Lower lobe of right lung (tissue), 2 donors: ENCODE measurements at regions not wholly inside any gene's neighbourhood (a gene's known extent, or its start where the extent isn't known, plus 50 kb on each side); places are given as distances from the start of the nearest gene placed in this dataset.

Experiments
- ATAC-seq, 2 donors: fragments of 200-7000 bp; cut with Tn5 transposase; one replicate each; pipeline ENCODE4 v1.9.1; 2020 to 2022; ENCODE audit warnings: mild to moderate bottlenecking in 2 of 2, moderate library complexity in 2 of 2
- DNase-seq: peaks from one replicate; pipeline ENCODE4 v3.0.0-alpha.2; 2020
- H3K27ac ChIP-seq: fragments of 200-600 bp; one replicate; pipeline ENCODE4 v1.8.0; 2022
- H3K27me3 ChIP-seq: fragments of 200-600 bp; one replicate; pipeline ENCODE4 v1.8.0; 2022; ENCODE audit warnings: low read depth
- H3K36me3 ChIP-seq: fragments of 200-600 bp; one replicate; pipeline ENCODE4 v1.8.0; 2022; ENCODE audit warnings: mild to moderate bottlenecking
- H3K4me1 ChIP-seq: fragments of 200-600 bp; one replicate; pipeline ENCODE4 v1.8.0; 2022
- H3K4me3 ChIP-seq: fragments of 200-600 bp; one replicate; pipeline ENCODE4 v1.8.0; 2022; ENCODE audit warnings: mild to moderate bottlenecking
- H3K9me3 ChIP-seq: fragments of 200-600 bp; one replicate; pipeline ENCODE4 v1.8.0; 2022
- intact Hi-C: fragments of 100-400 bp; cut with DNase I; formaldehyde crosslinking; loops from one replicate; pipeline ENCODE4 v1.11.0; 2022
- TF ChIP-seq, protein P1 (sequence below): fragments of 200-600 bp; IDR thresholded peaks from one replicate; pipeline ENCODE4 v1.8.0; 2022; ENCODE audit warnings: antibody characterized with exemption, mild to moderate bottlenecking
- donor health status: DM: no; HTN: yes; CAD: no; lungs with severe emphysema.

DNA sequence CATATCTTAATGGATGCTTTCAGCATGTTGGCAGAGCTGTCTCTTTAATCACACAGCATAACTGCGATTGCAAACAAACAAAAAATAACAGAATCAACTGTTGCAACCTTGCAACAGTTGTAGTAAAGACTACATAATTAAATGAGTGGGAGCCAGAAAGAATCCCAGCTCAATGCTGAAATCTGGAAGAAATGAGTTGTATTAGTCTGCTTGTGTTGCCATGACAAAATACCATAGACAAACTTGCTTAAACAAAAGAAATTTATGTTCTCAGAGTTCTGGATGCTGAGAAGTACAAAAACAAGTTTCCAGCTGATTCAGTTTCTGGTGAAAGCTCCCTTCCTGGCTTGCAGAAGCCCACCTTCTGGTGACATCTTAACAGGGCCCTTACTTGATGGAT lies 260.9 kb upstream of the TUSC1 start:
- H3K4me1 ChIP-seq, result no peaks in the 10 kb centered on the region
- DNase-seq (no peak), ATAC-seq (no peak)
- TF ChIP-seq, protein P1, sequence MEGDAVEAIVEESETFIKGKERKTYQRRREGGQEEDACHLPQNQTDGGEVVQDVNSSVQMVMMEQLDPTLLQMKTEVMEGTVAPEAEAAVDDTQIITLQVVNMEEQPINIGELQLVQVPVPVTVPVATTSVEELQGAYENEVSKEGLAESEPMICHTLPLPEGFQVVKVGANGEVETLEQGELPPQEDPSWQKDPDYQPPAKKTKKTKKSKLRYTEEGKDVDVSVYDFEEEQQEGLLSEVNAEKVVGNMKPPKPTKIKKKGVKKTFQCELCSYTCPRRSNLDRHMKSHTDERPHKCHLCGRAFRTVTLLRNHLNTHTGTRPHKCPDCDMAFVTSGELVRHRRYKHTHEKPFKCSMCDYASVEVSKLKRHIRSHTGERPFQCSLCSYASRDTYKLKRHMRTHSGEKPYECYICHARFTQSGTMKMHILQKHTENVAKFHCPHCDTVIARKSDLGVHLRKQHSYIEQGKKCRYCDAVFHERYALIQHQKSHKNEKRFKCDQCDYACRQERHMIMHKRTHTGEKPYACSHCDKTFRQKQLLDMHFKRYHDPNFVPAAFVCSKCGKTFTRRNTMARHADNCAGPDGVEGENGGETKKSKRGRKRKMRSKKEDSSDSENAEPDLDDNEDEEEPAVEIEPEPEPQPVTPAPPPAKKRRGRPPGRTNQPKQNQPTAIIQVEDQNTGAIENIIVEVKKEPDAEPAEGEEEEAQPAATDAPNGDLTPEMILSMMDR, result no peak
- no peaks in the 10 kb centered on the region for H3K9me3 ChIP-seq
- H3K4me3 ChIP-seq, result no peak overlapping the region
- H3K27me3 ChIP-seq, result no peaks in the 10 kb centered on the region
- intact Hi-C loops, result no loop called here
- H3K36me3 ChIP-seq, result no peaks in the 10 kb centered on the region
- H3K27ac ChIP-seq, result no peak overlapping the region

DNA sequence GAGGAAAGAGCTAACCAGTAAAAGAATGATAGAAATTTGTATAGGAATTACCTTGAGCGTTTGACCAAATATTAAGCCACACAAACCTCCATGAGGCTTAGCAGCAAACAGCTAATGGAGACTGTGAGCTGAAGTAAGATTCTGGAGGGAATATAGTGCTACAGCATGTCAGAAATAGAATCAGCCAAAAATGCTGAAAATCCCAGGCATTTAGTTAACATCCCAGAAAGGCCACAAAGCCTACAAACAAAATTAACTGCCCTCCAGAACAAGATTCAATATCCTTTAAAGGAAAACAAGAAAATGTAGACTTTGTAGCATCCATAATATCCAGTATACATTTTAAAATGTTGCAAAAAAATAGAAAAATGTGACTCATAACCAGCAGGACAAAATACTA lies 257.8 kb upstream of the TUSC1 start:
- ATAC-seq, result no peak
- no peaks in the 10 kb centered on the region for H3K4me1 ChIP-seq
- intact Hi-C loops, result no loop called here
- H3K4me3 ChIP-seq, result no peak overlapping the region
- TF ChIP-seq, protein P1, result no peak
- DNase-seq, result no peak
- H3K36me3 ChIP-seq, result no peaks in the 10 kb centered on the region
- H3K27me3 ChIP-seq, result no peaks in the 10 kb centered on the region
- no peaks in the 10 kb centered on the region for H3K9me3 ChIP-seq
- H3K27ac ChIP-seq, result no peak overlapping the region

DNA sequence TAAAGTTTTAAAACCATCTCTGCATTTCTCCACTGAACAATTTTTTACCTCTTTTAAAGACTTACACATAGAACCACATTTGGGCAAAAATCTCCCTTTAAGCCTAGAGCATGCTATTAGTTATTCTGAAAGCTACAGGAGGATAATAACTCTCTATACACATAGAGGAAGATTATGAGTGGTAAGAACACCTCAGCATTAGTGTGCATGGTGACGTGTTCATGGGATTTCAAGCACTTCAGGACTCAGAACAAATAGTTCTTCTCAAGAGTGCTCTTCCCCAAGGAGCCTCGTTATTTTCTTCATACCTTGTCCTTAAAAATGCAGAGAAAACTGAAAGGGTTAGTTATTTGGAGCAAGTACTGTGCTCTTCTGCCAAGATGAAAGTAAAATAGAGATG lies 256.9 kb upstream of the TUSC1 start:
- no peak for DNase-seq
- H3K27me3 ChIP-seq, result no peaks in the 10 kb centered on the region
- H3K4me3 ChIP-seq, result no peak overlapping the region
- TF ChIP-seq, protein P1, result no peak
- intact Hi-C loops, result no loop called here
- no peak for ATAC-seq
- H3K36me3 ChIP-seq, result no peaks in the 10 kb centered on the region
- H3K27ac ChIP-seq, result no peak overlapping the region
- no peaks in the 10 kb centered on the region for H3K9me3 ChIP-seq
- H3K4me1 ChIP-seq, result no peaks in the 10 kb centered on the region

DNA sequence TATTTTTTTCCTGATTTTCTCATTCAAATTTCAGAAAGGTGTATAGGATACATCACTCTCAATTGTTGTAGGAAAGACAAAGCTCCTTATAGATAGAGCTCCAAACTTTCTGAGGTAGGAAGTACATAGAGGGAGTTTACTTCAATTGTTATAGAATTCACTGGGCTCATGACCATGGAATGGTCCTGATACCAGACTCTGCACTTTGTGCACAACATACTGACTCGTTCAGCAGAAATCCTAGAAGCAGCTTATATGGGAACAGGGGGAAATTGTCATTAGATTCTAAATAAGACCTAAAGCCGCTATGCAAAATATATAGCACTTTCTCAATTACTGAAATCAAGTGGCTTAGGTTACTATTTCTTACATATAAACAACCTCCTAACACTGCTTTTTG lies 240.5 kb upstream of the TUSC1 start:
- Histone ChIP-seq H3K4me1 (no peaks in the 10 kb centered on the region), H3K27me3 (no peaks in the 10 kb centered on the region), H3K9me3 (no peaks in the 10 kb centered on the region), H3K27ac (no peak overlapping the region), H3K36me3 (no peaks in the 10 kb centered on the region), H3K4me3 (no peak overlapping the region)
- intact Hi-C loops, result no loop called here
- no peak for ATAC-seq
- no peak for DNase-seq
- TF ChIP-seq, protein P1, result no peak

DNA sequence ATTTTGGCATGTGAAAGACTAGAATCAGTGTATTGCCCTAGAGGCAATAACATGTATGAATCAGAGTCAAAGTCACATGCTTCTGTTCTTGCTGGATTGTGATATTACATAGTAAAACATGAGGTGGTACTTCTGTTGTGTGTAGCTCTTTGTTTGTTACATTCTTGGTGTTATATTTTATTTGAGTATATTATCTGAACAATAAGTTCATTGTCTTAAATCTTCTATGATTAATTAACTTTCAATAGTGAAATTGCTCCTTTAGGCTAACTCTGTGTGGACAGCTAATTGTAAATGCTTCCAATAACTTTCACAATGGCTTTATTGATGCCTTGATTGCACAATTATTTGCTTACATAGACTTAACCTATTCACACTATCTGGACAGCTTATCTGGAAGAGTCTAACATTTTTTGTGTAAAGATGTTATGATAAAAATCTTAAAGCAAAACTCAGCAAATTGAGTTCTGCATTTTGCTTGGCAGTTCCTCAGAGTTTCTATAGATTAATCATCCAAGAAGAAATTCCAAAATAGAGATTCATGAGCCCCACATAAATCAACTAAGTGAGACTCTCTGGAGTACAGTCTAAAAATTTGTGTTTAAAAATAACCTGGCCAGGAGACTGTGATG lies 239.6 kb upstream of the TUSC1 start:
- intact Hi-C loops, result no loop called here
- no peak for DNase-seq
- no peak overlapping the region for H3K27ac ChIP-seq
- H3K27me3 ChIP-seq, result no peaks in the 10 kb centered on the region
- H3K36me3 ChIP-seq, result no peaks in the 10 kb centered on the region
- ATAC-seq, result no peak
- no peak overlapping the region for H3K4me3 ChIP-seq
- no peaks in the 10 kb centered on the region for H3K4me1 ChIP-seq
- H3K9me3 ChIP-seq, result no peaks in the 10 kb centered on the region
- TF ChIP-seq, protein P1, result no peak

DNA sequence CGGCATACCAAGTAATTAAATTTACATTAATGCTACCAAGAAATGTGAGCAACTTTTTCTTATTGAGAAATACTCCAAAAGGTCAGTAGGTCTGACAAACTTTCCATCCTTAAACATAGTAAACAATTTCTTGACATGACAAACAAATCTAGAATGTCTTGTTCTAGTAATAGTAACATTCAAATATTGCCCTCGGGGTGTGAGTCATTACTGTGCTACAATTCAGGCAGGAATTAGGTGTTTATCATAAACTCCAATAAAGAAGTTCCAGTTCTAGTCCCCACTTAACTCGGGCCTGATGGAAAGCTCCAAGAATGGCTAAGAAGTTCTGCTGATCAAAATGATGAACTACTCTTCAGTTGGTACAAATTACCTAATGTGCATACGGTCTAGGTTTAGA lies 235.6 kb upstream of the TUSC1 start:
- Histone ChIP-seq H3K9me3 (no peaks in the 10 kb centered on the region), H3K4me1 (no peaks in the 10 kb centered on the region), H3K27me3 (no peaks in the 10 kb centered on the region), H3K4me3 (no peak overlapping the region), H3K27ac (no peak overlapping the region), H3K36me3 (no peaks in the 10 kb centered on the region)
- DNase-seq (no peak), ATAC-seq (no peak)
- TF ChIP-seq, protein P1, result no peak
- intact Hi-C loops, result no loop called here
